ENCODE measurements at regions not wholly inside any gene's neighbourhood (a gene's known extent, or its start where the extent isn't known, plus 50 kb on each side); places are given as distances from the start of the nearest gene placed in this dataset.
A peak's percentile ranks its signal among the peaks of the same experiment; 100 is the strongest.
"Not testable (repeated sequence)": the region's sequence is repeated elsewhere in the genome, so short reads cannot be mapped to it uniquely, and the experiment has no call there.

DNA sequence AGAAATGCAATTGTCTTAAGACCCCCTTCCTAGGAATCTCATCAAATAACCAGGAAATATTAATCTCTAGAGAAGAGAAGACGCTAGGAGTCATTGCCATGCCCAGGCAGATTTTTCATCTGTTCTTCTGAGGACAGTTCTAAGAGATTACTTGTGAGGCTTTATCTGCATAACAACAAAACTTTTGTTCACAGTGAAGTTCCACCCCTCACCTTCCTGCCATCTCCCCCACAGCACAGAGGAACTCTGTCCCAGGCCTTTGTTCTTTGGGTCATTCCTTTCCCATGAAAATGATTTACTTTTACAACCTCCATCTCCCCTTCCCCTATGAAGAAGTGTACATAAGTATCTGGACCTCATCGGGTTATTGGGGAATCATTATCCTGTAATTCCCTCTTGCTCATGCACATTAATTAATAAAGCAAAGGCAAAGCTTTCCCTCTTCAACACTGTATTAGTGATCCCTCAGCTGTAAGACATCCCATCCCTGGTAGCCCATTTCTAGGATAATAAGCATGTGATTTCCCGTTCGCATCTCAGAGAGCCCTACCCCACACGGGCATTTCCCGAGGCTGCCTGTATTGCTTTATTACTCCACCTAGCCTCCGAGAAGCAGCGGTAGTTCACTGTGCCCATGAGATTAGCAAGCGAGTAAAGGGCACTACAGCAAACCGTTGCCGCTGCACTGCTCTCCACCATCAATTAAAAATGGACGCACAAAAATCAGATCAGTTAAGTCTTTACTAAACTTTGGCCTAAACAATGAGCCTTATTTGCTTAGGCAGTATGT, 384.4 kb upstream of the CAMK1G start:
- TF ChIP-seq, protein P1, sequence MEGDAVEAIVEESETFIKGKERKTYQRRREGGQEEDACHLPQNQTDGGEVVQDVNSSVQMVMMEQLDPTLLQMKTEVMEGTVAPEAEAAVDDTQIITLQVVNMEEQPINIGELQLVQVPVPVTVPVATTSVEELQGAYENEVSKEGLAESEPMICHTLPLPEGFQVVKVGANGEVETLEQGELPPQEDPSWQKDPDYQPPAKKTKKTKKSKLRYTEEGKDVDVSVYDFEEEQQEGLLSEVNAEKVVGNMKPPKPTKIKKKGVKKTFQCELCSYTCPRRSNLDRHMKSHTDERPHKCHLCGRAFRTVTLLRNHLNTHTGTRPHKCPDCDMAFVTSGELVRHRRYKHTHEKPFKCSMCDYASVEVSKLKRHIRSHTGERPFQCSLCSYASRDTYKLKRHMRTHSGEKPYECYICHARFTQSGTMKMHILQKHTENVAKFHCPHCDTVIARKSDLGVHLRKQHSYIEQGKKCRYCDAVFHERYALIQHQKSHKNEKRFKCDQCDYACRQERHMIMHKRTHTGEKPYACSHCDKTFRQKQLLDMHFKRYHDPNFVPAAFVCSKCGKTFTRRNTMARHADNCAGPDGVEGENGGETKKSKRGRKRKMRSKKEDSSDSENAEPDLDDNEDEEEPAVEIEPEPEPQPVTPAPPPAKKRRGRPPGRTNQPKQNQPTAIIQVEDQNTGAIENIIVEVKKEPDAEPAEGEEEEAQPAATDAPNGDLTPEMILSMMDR (IDR thresholded peaks at IDR 0.05; ENCODE audit: insufficient read depth, low read depth, low read length, missing control alignments): no peak
- no peak overlapping the region for H3K4me3 ChIP-seq (ENCODE audit: low read length)
- no peak for DNase-seq (ENCODE audit: low read depth)

DNA sequence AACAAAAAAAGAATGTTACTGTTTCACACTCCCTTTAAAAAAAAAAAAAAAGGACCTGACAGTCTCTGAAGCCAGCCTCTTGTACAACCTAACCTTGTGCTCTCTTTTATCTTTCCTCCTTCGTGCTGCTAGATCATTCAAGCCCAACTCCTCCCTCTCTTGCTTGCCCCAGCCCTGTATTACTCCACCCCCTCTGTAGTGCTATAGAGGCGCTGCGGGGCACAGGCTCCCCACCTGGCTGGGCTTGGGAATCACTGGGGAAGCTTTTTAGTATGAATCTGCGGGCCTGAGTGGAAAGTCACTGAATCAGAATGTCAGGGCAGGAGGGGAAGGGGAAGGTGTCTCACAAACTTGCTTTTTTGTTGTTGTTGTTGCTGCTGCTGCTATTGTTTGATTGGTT, 383.7 kb upstream of the CAMK1G start:
- TF ChIP-seq, protein P1 (IDR thresholded peaks at IDR 0.05; ENCODE audit: insufficient read depth, low read depth, low read length, missing control alignments): peak; percentile 6
- peak; percentile 29 for DNase-seq (ENCODE audit: low read depth)

DNA sequence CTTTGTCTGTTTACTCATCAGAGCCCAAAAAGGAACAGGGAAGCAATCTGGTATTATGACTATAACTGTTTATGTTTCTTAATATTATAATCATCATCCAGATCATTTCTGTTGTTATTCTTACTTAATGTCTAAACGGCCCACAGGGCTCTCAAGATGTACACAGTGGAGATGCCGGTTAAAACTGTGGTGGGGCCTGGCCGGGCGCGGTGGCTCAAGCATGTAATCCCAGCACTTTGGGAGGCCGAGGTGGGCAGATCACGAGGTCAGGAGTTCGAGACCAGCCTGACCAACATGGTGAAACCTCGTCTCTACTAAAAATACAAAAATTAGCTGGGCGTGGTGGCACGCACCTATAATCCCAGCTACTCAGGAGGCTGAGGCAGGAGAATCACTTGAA, 381.2 kb upstream of the CAMK1G start:
- DNase-seq (ENCODE audit: low read depth); H3K4me3 ChIP-seq (ENCODE audit: low read length): not testable (repeated sequence)

More for the DNA sequence above, 383.7 kb upstream of the CAMK1G start:
- no peak overlapping the region for H3K4me3 ChIP-seq (ENCODE audit: low read length)

DNA sequence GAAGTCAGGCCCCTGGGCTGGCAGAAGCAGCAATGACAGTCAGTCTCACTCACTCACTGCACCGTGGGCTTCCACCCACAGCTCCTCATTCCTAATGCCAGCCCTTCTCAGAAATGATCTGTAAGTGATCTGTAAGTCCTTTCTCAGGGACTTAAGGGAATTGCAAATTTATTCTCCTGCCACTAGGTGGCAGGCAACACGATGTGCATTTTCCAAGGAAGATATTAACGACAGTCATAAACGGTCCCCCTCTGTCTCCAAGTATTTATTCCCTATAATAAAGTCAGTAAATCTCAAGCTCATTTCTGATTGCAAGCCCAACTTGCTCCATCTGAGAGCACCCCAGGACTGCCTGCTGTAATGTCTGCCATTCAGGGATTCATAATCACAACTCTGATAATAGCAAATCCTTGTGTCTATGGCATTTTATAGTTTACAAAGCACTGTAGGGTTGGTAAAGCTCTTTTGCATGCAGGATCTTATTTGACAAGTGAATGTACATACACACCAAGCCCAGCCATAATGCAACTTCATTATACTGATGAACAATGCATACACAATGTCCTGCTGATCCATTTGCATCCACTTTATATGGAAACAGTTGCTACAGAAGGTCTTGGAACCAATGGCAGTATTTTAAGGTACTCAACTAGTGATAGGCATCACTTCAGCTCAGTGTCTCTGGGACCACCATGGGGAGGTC, 380.5 kb upstream of the CAMK1G start:
- TF ChIP-seq, protein P1 (IDR thresholded peaks at IDR 0.05; ENCODE audit: insufficient read depth, low read depth, low read length, missing control alignments): peak; percentile 78
- DNase-seq (ENCODE audit: low read depth): peak; percentile 73
- H3K4me3 ChIP-seq (ENCODE audit: low read length): no peak overlapping the region

DNA sequence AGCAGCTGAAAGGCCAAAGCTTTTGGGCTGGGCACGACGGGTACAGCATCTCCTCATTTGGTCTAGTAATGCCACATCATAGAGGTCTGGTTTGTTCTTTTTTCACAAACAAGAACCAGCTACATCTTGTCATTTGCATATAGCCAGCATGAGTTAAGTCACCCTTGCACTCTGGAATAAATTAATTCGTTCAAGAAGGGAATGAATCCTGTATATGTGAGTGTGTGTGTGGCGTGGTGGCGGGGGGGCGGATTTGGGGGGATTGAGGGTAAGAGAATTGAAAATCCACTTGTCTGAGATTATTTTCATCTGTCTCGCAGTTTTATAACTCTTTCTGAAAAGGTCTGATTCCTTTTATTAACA, 380.0 kb upstream of the CAMK1G start:
- no peak overlapping the region for H3K4me3 ChIP-seq (ENCODE audit: low read length)
- TF ChIP-seq, protein P1 (IDR thresholded peaks at IDR 0.05; ENCODE audit: insufficient read depth, low read depth, low read length, missing control alignments): no peak
- DNase-seq (ENCODE audit: low read depth): no peak

DNA sequence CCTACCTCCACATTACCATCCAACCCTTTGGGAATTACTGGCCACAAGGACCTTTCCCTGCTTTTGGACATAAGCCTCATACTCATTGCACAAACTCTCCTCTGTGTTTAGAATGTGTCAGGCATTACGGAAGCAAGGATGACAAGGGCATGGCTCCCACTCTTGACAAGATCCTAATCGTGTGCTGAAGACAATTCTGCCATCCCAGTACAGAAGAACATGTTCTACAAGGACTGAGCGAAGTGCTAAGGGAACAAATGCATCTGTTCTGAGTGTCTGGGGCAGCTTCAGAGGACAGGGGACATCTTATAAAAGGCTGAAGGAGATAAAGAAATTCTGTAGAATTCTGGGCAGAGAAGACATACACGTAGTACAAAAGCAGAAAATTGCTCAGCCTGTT, 378.5 kb upstream of the CAMK1G start:
- H3K4me3 ChIP-seq (ENCODE audit: low read length): no peak overlapping the region
- TF ChIP-seq, protein P1 (IDR thresholded peaks at IDR 0.05; ENCODE audit: insufficient read depth, low read depth, low read length, missing control alignments): no peak
- DNase-seq (ENCODE audit: low read depth): no peak

DNA sequence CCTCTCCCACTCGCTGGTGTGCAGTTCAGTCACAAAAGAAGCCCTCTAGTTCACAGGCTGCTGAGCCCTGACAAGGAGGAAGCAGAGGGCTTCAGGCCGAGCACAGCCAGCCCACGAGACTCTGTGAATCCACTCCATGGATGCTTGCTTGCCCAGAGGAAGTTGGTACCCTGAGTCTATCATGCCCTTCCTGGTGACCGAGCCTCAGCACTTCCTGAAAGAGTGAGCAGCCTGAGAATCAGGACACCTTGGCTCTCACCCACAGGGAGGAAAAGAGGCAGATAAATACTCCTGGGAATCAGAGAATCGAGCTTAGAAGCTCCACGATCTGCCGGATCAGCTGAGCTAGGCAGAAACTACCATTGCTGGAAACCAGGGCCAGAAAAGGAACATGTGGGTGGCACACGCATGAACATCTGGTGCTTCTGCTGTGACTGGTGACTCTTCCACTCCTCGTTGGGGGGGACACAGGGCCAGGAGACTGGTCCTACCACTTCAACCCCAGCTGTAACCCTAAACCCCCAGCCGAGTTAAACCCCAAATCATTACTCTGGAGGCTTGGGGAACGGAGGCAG, 376.3 kb upstream of the CAMK1G start:
- H3K4me3 ChIP-seq (ENCODE audit: low read length): peak overlapping the region; percentile 43
- TF ChIP-seq, protein P1 (IDR thresholded peaks at IDR 0.05; ENCODE audit: insufficient read depth, low read depth, low read length, missing control alignments): no peak
- no peak for DNase-seq (ENCODE audit: low read depth)
